HG02610 (cell line): ENCODE measurements at regions not wholly inside any gene's neighbourhood (a gene's known extent, or its start where the extent isn't known, plus 50 kb on each side); places are given as distances from the start of the nearest gene placed in this dataset.
"Not testable (repeated sequence)": the region's sequence is repeated elsewhere in the genome, so short reads cannot be mapped to it uniquely, and the experiment has no call there.

ENCODE experiments used
- ATAC-seq: cut with Tn5 transposase; IDR thresholded peaks from one replicate; pipeline ENCODE4 v1.9.1; 2021; ENCODE audit warnings: mild to moderate bottlenecking, moderate library complexity; ENCODE audit not compliant: unreplicated experiment

DNA sequence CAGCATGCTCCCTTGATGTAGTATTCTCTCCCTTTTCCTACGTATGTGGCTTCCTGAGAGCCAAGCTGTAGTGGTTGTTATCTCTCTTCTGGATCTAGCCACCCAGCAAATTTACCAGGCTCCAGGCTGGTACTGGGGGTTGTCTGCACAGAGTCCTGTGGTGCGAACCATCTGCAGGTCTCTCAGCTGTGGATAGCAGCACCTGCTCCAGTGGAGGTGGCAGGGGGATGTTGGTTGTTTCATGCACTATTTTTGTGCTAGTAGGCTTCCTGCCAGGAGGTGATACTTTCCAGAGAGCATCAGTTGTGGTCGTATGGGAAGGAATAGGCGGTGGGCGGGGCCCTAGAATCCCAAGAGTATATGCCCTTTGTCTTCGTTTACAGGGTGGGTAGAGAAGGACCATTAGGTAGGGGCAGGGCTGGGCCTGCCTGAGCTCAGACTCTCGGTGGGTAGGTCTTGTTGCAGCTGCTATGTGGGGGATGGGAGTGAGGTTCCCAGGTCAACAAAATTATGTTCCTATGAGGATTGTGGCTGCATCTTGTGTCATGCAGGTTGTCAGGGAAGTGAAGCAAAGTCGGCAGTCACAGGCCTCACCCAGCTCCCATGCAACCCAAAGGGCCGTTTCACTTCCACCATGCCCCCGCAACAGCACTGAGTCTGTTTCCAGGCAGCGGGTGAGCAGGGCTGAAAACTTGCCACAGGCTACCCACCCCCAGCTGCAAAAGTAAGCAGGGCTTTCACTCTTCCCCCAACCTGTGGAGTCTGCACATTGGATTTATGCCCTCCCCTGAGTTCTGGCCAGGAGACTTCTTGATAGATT lies 1139.5 kb downstream of the BCL11A start:
- ATAC-seq: no peak

DNA sequence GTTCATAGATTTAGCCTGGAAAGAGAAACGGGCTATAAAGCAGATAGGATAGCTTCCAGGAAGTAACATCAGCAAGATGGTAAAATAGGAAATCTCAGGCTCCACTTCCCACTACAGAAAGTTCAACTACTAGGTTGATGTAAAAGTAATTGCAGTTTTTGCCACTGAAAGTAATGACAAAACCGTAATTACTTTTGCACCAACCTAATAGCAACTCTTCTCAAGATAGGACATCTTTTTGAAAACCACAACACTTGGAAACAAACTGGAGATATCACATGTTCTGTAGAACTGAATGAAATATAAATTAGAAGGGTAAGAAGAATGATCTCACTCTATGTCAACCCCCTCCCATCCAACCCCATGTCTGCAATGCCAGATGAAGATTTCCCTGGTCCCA lies 1154.3 kb downstream of the BCL11A start:
- ATAC-seq: no peak

DNA sequence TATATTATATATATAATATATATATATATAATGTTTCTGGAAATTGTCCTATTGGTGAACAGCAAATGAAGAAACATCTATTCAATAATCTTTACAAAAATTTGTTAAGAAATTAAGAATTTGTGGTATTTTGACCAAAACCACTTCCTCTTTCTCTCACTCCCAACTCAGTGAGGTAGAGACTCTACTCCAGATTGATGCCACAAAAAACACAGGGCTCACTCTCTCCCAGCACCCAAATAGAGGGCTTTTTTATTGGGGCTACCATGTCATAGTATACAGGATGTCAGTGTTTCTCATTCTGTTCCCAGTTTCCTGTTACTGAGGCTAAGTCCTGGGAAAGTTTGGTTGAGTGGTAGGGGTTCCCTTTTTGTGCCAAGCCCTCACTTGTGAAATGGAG lies 1155.4 kb downstream of the BCL11A start:
- ATAC-seq: no peak

DNA sequence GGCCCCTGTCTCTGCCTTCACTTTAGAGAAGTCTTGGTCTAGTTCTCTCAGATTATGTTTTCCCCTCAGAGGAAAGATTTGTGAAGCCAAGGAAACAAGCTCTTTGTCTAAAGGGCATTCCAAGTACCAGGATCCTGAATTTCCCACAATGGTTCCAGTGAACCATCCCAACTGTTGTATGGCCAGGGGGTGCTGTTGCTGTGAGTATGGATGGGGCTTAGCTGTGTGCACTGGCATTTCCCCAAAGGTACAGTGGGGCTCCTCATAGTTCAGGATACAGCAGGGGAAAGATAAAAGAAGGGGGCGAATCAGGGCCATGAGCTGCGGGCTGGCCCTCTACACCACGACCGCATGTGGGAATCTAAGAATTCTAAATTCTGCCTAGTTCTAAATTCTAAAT lies 1154.0 kb upstream of the FANCL start:
- ATAC-seq: no peak

DNA sequence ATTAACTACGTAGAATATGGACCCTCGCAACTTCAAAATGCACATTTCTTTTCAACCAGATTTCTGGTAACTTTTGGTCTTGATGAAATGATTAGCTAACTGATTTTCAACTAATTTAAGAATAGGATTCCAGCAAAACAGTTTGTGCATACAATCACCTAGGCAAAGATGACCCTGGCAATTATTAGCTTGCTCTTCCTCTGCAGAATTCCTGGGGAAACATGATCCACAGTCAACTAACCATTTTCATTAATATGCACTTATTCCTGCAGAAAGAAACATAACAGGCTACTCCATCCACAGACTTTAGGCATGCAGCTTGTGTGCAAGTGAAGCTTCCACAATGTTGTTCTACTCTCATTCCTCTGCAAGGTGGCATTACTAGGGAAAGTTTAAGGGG lies 1150.8 kb upstream of the FANCL start:
- no peak for ATAC-seq

DNA sequence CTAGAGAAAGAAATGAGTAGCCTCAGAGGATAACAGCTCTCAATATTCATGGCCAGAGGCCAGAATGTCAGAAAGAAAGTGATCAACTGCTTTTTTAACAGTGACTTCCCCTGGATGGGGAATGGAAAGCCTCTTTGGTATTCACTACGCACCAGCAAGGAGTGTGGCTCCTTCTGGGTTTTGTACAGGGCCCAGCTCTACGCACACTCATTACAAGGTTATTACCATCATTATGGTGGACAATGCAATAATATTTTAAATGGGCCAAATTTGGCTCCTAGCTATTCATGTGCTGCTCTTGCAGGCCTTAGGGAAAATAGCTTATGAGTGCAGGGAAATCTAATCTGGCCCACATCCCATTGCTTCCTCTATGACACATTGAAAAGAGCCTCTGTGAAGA lies 1149.5 kb upstream of the FANCL start:
- no peak for ATAC-seq

DNA sequence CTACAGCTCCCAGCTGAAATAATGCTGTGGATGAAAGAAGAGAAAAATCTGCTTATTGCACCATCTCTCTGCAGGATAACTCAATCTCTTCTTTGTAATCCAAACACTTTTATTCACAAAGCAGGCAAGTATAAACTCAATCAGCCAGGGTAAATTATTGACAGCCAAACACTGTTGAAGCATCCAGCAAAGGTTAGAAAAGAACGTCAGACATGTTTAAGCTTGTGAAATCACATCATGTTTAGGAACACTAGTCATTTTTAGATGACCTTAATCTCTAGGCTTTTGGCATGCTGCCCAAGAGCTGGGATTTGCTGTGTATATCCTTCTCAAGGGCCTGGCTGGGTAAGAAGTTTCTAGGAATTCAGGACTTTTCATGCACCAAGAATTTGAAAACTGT lies 1148.1 kb upstream of the FANCL start:
- no peak for ATAC-seq

DNA sequence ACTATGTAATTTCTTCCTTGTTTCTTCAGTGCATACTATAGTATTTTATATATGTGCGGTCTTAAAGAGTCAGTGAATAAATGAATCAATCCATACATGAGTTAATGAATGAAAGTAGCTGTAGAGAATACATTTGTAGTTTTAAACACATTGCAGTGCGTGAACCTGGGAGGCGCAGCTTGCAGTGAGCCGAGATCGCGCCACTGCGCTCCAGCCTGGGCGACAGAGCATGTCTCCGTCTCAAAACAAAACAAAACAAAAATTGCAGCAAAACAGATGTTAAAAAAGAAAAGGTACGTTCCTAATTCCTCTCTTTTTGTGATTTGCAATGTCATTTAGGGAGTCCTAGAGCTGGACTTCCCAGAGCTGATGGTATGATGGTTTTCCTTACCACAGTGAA lies 1144.8 kb upstream of the FANCL start:
- no peak for ATAC-seq

DNA sequence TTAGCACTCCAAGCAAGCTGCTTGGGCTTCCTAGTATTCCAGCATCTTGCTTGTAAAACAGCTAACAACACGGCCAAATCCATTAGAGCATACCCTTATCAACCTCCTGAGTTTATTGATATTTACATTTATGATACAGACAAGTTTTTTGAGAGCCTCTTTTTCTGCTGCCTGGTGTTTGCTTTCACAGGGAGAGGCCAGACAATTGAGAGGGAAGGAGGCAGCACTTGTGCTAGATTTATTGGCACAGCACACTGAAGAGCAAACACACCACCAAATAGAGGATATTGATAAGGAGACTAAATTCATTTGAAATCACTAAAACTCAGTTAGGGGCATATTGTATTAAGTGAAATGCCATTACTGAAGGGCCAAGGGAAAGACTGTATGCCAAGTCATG lies 1142.3 kb upstream of the FANCL start:
- ATAC-seq: no peak

DNA sequence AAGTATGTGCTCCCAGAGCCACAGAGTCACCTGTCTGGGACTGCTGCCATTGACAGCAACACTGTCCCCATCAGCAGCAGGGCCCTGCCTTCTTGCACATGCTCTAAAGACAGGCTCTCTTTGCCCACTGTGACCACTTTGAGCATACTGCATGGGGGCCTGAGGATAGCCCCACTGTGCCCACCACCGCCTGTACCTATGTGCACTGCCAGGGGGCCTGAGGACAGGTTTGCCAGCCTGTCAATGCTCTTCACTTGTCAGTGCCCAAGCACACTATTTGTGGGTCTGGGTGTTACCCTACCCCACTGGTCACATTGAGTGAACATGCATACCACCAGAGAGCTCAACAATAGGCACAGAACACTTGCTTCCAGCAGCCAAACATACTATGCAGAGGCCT lies 1137.0 kb upstream of the FANCL start:
- no peak for ATAC-seq

DNA sequence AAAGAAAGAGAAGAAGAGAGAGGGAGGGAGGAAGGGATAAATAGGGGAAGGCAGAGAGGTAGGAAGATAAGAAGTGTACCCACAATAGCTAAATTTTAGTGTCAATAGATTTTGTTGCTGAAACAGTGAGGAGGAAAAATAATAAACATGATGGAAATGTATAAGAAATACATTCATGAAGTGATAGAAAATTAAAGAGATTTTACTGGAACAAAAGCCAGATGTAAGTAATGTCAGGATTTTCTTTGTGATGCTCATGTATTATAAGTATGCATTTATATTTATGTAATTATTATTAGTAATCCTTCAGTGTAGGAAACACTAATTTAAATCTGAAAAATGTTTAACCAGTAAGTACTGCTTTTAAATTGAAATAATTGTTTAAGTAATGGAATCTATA lies 1125.2 kb upstream of the FANCL start:
- no peak for ATAC-seq

DNA sequence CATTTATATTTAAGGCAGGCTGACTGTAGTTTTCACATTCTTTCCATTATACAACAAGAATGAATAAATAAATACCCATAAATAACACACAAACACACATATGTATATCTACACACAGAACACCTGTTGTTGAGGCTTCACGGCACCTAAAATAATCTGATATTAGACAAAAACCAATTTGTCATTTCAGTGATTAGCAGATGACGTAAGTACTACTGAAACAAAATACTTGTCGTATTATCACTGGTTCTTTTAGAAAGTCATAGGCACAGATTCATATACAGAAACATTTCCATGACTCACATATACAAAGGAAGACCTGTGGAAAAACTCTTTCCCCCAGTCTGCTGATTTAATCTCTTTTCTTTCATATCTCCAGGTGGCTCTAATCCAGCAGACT lies 1113.4 kb upstream of the FANCL start:
- ATAC-seq: no peak

DNA sequence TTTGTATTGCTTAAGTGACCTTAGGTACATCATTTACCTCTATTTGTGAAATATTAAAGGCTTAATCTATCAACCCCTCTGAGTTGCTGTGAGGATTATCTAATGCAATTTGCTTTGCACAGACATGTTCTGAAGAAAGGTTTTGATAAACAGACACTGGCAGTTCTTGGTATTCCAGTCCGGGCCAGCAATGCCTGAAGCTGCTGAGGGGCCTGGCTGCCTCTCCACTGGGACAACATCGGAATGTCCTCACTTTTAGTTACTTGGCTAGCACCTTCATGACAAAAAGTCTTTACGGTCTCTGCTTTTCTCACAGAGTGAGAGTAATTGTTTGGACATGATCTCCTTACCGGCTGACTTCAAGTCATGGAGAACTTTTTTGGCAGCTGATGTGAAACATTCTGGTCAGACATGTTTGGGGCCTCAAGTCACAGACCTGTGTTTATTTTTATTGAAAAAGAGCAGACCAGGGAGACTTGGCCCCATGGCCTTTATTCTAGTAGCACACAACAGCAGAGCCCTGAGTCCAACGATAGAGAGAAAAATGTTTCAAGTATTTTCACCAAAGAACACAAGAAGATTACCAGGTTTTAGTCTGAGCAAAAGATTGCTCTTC lies 1112.3 kb upstream of the FANCL start:
- no peak for ATAC-seq

DNA sequence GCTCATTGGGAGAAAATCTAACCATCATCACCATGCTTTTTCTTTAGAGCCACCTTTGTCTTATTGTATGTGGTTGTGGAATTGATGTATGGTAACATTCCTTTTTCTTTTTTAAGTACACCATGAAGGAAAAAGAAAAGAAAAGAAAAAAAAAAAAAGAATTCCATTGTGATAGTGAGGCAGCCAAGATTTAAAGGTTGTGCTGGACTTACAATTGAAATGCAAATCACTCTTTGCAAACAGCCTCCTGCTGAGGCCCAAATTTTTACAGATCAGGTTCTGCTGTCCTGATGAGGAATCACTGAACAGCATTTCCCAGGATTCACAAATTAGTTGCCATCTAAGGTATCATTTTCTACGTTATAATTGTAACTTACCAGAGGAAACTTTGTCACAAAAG lies 1101.0 kb upstream of the FANCL start:
- ATAC-seq: no peak

DNA sequence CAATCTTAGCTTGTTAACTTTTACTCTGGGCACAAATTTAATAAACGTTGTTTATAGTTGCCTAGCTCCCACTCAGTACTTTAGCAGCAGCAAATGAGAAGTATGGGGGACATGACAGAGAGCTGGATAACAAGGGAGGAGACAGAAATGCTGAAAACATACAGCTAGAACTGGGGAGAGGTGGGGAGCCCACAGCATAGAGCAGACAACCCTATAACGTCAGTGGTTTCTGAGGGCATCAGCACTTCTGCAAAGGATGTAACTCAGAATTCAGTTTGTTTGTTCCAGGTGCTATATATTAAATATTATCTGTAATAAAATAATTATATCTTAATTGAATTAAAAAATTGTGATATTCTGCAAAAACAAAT lies 1098.7 kb upstream of the FANCL start:
- no peak for ATAC-seq

DNA sequence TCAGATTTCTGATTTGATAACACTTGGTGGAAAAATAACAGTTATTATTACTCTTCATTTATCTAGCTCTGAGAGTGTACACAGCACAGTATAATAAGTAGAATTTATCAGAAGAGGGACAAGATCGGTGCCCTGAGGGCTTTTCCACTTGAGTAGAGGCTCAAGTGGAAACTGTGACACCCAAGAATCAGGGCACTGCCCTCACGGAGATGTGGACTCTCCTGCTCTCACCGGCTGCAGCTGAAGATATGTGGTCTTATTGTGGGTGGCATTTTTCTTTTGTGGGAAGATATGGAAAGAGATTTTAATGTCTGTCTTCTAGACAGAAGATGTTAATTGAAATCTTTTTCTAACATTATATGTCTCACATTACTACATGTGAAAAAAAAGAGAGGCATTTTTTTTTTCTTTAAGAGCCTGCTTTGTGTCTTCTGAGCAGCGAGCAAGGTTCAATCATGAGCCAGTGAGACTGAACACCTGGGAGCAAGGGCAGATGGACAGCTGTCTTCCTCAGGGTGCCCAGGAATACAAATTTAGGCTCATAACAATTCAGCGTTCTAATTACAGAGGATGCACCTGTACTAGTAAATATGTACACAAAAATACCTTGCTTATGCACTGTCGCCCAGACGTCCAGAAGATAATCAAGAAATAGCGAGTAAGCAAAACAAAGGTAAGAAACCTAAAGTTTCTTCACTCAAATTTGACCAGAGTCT lies 1098.2 kb upstream of the FANCL start:
- ATAC-seq: no peak

DNA sequence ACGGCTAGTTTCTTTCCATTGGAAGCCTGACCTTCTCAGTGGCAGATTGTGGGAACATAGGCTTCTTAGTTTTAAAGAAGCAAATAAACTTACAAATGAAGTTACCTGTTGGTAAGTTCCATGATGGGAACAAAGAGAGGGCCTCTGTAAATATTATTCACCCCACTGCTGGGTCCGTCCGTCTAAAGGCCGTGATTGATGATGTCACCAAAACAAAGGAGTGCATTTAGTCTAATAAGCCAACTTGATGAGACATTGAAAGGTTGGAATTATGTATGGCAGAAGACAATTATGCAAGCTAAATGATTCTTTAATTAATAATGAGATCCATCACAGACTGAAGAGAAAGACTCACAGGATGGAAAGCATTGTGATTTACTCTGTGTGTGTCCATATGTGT lies 1091.9 kb upstream of the FANCL start:
- no peak for ATAC-seq

DNA sequence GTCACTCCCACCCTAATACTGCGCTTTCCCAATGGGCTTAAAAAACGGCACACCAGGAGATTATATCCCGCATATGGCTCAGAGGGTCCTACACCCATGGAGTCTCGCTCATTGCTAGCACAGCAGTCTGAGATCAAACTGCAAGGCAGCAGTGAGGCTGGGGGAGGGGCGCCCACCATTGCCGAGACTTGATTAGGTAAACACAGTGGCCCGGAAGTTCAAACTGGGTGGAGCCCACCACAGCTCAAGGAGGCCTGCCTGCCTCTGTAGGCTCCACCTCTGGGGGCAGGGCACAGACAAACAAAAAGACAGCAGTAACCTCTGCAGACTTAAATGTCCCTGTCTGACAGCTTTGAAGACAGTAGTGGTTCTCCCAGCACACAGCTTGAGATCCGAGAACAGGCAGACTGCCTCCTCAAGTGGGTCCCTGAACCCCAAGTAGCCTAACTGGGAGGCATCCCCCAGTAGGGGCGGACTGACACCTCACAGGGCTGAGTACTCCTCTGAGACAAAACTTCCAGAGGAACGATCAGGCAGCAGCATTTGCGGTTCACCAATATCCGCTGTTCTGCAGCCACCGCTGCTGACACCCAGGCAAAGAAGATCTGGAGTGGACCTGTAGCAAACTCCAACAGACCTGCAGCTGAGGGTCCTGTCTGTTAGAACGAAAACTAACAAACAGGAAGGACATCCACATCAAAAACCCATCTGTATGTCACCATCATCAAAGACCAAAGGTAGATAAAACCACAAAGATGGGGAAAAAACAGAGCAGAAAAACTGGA lies 1085.6 kb upstream of the FANCL start:
- ATAC-seq: not testable (repeated sequence)

DNA sequence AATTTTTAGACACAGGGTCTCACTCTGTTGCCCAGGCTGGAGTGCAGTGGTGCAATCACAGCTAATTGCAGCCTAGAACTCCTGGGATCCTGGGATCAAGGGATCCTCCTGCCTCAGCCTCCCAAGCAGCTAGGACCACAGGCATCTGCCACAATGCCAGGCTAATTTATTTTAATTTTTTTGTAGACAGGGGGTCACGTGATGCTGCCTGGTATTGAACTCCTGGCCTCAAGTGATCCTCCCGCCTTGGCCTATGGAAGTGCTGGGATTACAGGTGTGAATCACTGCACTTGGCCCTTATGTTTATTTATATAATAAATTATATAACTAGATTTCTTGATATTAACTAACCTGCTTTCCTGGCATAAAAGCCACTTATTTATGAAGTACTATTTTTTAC lies 1081.7 kb upstream of the FANCL start:
- ATAC-seq: no peak

DNA sequence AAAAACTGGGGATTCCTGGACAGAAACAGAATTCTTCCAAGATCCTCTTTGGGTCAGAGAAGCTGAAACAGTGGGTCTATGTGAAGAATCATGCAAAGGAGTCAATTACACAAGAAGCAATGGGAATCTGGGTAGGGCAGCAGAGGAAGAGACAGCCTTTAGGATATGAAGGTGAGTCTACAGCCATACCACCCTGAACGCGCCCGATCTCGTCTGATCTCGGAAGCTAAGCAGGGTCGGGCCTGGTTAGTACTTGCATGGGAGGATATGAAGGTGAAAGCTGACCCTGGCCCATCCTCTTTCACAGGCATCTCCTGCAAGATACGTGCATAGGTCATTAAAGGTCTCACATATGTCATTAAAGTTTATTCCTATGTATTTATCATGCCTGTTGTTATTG lies 1080.9 kb upstream of the FANCL start:
- ATAC-seq: no peak

DNA sequence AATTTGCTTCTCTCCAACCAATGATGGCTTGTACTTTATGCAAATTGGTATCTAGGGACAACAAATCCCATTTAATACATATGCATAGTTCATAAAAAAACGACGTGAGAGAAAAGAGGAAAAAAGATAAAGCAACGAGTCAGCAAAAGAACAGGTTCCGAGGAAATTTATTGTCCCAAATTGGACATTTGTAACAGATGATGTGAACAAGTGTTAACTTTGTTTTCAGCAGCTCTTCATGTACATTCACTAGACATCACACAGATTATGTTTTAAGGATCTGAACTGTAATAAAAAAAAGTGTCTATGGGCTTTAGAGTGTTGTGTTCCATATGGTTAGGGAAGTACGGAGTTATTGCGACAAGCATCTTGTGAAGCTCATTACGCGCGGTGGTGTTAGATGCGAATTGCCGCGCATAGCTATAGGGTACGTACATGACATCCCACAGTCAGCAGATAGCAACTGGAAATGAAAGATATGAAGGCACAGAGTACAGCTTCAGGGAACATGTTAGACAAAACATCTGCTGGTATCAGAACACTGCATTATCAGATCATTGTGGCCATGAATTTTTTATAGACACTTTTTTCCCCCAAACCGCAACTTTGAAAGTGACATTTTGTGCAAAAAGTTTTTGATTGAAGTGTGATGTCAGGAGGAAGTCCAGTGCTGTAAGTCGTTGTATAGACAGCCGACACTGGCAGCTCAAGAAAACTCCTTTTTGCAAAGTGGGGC lies 1073.1 kb upstream of the FANCL start:
- no peak for ATAC-seq
